Lower lobe of right lung (tissue), 2 donors: ENCODE measurements at regions not wholly inside any gene's neighbourhood (a gene's known extent, or its start where the extent isn't known, plus 50 kb on each side); places are given as distances from the start of the nearest gene placed in this dataset.

Experiments used
- ATAC-seq, 2 donors: fragments of 200-7000 bp; cut with Tn5 transposase; one replicate each; pipeline ENCODE4 v1.9.1; 2020 to 2022; ENCODE audit warnings: mild to moderate bottlenecking in 2 of 2, moderate library complexity in 2 of 2
- DNase-seq: peaks from one replicate; pipeline ENCODE4 v3.0.0-alpha.2; 2020
- H3K27ac ChIP-seq: fragments of 200-600 bp; one replicate; pipeline ENCODE4 v1.8.0; 2022
- H3K27me3 ChIP-seq: fragments of 200-600 bp; one replicate; pipeline ENCODE4 v1.8.0; 2022; ENCODE audit warnings: low read depth
- H3K36me3 ChIP-seq: fragments of 200-600 bp; one replicate; pipeline ENCODE4 v1.8.0; 2022; ENCODE audit warnings: mild to moderate bottlenecking
- H3K4me1 ChIP-seq: fragments of 200-600 bp; one replicate; pipeline ENCODE4 v1.8.0; 2022
- H3K4me3 ChIP-seq: fragments of 200-600 bp; one replicate; pipeline ENCODE4 v1.8.0; 2022; ENCODE audit warnings: mild to moderate bottlenecking
- H3K9me3 ChIP-seq: fragments of 200-600 bp; one replicate; pipeline ENCODE4 v1.8.0; 2022
- CTCF ChIP-seq: fragments of 200-600 bp; IDR thresholded peaks from one replicate; pipeline ENCODE4 v1.8.0; 2022; ENCODE audit warnings: antibody characterized with exemption, mild to moderate bottlenecking
- intact Hi-C: fragments of 100-400 bp; cut with DNase I; formaldehyde crosslinking; loops from one replicate; pipeline ENCODE4 v1.11.0; 2022
- donor health status: DM: no; HTN: yes; CAD: no; lungs with severe emphysema.

- Histone ChIP-seq H3K27me3 (no peaks in the 10 kb centered on the region), H3K4me1 (no peaks in the 10 kb centered on the region), H3K9me3 (no peaks in the 10 kb centered on the region), H3K36me3 (no peaks in the 10 kb centered on the region), H3K4me3 (no peak overlapping the region), H3K27ac (no peak overlapping the region)
- ATAC-seq (no peak), DNase-seq (no peak)
- no peak for TF ChIP-seq CTCF
- intact Hi-C loops: no loop called here
Observed at GRCh38 chr1:163535807-163536206, 214.1 kb downstream of the NUF2 start.

DNA sequence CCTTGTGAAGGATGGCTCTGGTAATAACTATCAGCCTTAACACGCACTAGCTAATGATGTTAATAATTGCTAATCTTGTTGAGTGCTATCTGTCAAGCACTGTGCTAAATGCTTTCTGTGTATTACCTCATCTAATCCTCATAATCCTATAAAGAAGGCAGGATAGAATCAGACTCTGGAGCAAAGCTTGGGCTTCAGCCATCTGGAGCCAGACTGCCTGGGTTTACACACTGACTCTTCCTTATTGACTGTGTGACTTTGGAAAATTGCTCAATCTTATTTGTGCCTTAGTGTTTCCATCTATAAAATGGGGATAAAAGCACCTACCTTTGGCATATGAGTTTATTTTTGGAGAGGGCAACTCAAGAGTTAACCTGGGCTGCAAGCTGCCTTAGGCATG is 216.1 kb downstream of the NUF2 start:
- no peak overlapping the region for H3K27ac ChIP-seq
- ATAC-seq (no peak), DNase-seq (no peak)
- intact Hi-C loops: no loop called here
- H3K4me1 ChIP-seq: no peaks in the 10 kb centered on the region
- H3K27me3 ChIP-seq: no peaks in the 10 kb centered on the region
- H3K9me3 ChIP-seq: no peaks in the 10 kb centered on the region
- no peaks in the 10 kb centered on the region for H3K36me3 ChIP-seq
- no peak for TF ChIP-seq CTCF
- no peak overlapping the region for H3K4me3 ChIP-seq

DNA sequence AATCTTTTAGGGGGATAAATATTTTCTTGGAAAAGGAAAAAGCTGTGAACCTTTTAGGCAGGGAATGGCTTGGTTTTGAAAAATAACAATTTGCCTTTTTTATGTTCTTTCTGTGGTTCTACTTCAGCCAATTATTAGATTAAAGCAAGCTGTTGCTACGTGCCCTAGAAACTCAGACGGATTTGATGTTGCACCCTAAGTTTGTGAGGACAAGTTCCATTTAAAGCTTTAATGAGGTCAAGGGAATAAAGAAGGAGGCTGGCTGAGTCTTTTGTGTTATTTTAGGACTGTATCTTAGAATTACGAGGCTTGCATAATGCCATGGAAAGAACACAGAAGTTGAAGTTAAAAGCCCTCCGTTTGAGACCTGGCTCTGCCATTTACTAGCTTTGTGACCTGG is 216.9 kb downstream of the NUF2 start:
- no peak for TF ChIP-seq CTCF
- intact Hi-C loops: no loop called here
- DNase-seq: no peak

DNA sequence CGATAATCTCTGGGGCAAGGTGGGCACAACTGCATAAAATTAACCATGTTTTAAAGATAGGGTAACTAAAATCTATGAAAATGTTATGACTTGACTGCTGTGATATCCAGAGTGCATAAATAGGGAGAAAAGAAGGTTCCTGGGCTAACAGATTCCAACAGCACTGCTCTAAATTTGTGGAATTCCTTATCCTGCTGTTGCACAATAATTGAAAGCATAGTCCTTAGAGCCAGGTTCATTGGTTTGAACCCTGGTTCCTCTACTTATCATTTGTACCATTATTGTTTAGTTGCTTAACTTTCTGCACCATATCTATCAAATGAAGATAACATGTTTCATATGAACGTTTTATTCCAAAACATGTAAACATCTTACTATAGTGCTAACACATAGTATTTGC is 219.0 kb downstream of the NUF2 start:
- Histone ChIP-seq H3K36me3 (no peaks in the 10 kb centered on the region), H3K27me3 (no peaks in the 10 kb centered on the region), H3K4me1 (no peaks in the 10 kb centered on the region), H3K4me3 (no peak overlapping the region), H3K27ac (no peak overlapping the region), H3K9me3 (no peaks in the 10 kb centered on the region)
- intact Hi-C loops: no loop called here
- DNase-seq (no peak), ATAC-seq (no peak)
- TF ChIP-seq CTCF: no peak

More for the DNA sequence above, 216.9 kb downstream of the NUF2 start:
- no peak overlapping the region for H3K4me3 ChIP-seq
- no peaks in the 10 kb centered on the region for H3K9me3 ChIP-seq
- no peak for ATAC-seq
- H3K27ac ChIP-seq: no peak overlapping the region
- H3K27me3 ChIP-seq: no peaks in the 10 kb centered on the region
- H3K4me1 ChIP-seq: no peaks in the 10 kb centered on the region
- H3K36me3 ChIP-seq: no peaks in the 10 kb centered on the region

GRCh38 chr1:163544441-163544840 is 222.7 kb downstream of the NUF2 start:
- no peaks in the 10 kb centered on the region for H3K27me3 ChIP-seq
- no peaks in the 10 kb centered on the region for H3K36me3 ChIP-seq
- TF ChIP-seq CTCF: no peak
- H3K27ac ChIP-seq: no peak overlapping the region
- ATAC-seq (no peak), DNase-seq (no peak)
- no peaks in the 10 kb centered on the region for H3K9me3 ChIP-seq
- intact Hi-C loops: no loop called here
- H3K4me1 ChIP-seq: no peaks in the 10 kb centered on the region
- H3K4me3 ChIP-seq: no peak overlapping the region

DNA sequence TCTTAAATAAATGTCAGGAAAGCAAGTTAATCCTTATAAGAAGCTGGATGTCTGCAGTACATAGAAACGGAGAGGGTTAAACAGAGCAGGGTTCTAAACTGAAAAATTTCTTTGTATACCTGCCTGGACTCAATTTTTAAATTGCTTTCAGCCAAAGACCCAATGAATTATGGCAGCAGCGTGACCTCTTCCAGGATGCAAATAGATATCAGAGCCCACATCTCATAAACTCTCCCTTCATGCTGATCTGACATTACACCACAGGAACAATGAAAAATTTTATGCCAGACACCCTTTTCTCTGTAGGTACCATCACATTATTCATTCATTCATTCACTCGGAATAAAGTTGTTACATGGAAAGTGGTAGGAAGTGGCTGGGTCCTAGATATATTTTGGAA is 236.4 kb downstream of the NUF2 start:
- Histone ChIP-seq H3K36me3 (no peaks in the 10 kb centered on the region), H3K9me3 (no peaks in the 10 kb centered on the region), H3K27me3 (no peaks in the 10 kb centered on the region), H3K4me3 (no peak overlapping the region), H3K27ac (no peak overlapping the region), H3K4me1 (no peaks in the 10 kb centered on the region)
- TF ChIP-seq CTCF: no peak
- ATAC-seq (no peak), DNase-seq (no peak)
- intact Hi-C loops: no loop called here
